ENCODE measurements at regions not wholly inside any gene's neighbourhood (a gene's known extent, or its start where the extent isn't known, plus 50 kb on each side); places are given as distances from the start of the nearest gene placed in this dataset.

- Histone ChIP-seq H4K20me1 (ENCODE audit: control insufficient read depth, insufficient read depth) (no peaks in the 10 kb centered on the region), H3K9me3 (replicated peaks; ENCODE audit: control insufficient read depth, insufficient read depth, low read length) (no peaks in the 10 kb centered on the region), H3K4me1 (ENCODE audit: control insufficient read depth, insufficient read depth, low read length) (no peaks in the 10 kb centered on the region), H3K4me3 (no peak overlapping the region), H3K36me3 (ENCODE audit: control insufficient read depth in 2 of 2, insufficient read depth in 2 of 2, low read length in 1 of 2) (no peaks in the 10 kb centered on the region), H3K79me2 (ENCODE audit: control insufficient read depth, insufficient read depth, low read length) (no peaks in the 10 kb centered on the region), H3K9ac (ENCODE audit: control insufficient read depth, insufficient read depth, low read length) (no peak overlapping the region), H3K27me3 (replicated peaks in 1 of 2; ENCODE audit: control insufficient read depth in 2 of 2, insufficient read depth in 2 of 2, low read length in 1 of 2) (no peaks in the 10 kb centered on the region; a peak in 1 of 4 replicates), H2AFZ (ENCODE audit: control insufficient read depth, low read depth, low read length) (no peak overlapping the region), H3K27ac (ENCODE audit: control insufficient read depth, insufficient read depth) (no peak overlapping the region), H3K4me2 (ENCODE audit: control insufficient read depth, insufficient read depth) (no peak overlapping the region)
- BruUV-seq (replicated peaks), result no TSS peak
- CTCF ChIA-PET, result no interaction called here
- POLR2A ChIA-PET, result no interaction called here
- intact Hi-C loops (cut with micrococcal nuclease; ENCODE audit: unreplicated experiment) (no loop called here), in situ Hi-C loops (cut with MboI) (no loop called here)
- 15% methylated on average over 8 of the region's 10 CpGs for WGBS (ENCODE audit: insufficient coverage, insufficient replicate concordance, low lambda C conversion rate, missing lambda C conversion rate)
- DNase-seq (ENCODE audit: low read depth, low spot score) (no peak), FAIRE-seq (no peak), ATAC-seq (no peak)
- SMC1A ChIA-PET (ENCODE audit: uncharacterized antibody, unreplicated experiment), result no interaction called here
- RAD21 ChIA-PET (ENCODE audit: unreplicated experiment), result no interaction called here
- TF ChIP-seq IRF5 (IDR thresholded peaks at IDR 0.05; ENCODE audit: borderline replicate concordance) (no peak), MAX (IDR thresholded peaks at IDR 0.05; ENCODE audit: low read depth, low read length) (no peak), IKZF1 (conservative IDR thresholded peaks at IDR 0.05) (no peak), SREBF2 (IDR thresholded peaks at IDR 0.05; ENCODE audit: low read length) (no peak), PBX3 (IDR thresholded peaks at IDR 0.05; ENCODE audit: insufficient replicate concordance, low read depth, low read length) (no peak), NFYB (IDR thresholded peaks at IDR 0.05; ENCODE audit: insufficient read depth, low read depth, low read length) (no peak), CBX5 (IDR thresholded peaks at IDR 0.05; ENCODE audit: low read depth) (no peak), ZNF207 (IDR thresholded peaks at IDR 0.05; ENCODE audit: borderline replicate concordance) (no peak), NR2C2 (IDR thresholded peaks at IDR 0.05; ENCODE audit: borderline replicate concordance, control insufficient read depth, insufficient read length, low read depth) (no peak), KAT2A (conservative IDR thresholded peaks at IDR 0.05; ENCODE audit: control insufficient read depth, low read depth, low read length) (no peak), E2F8 (IDR thresholded peaks at IDR 0.05; ENCODE audit: low read depth, partially characterized antibody) (no peak), RB1 (IDR thresholded peaks at IDR 0.05; ENCODE audit: borderline replicate concordance) (no peak), SPI1 (IDR thresholded peaks at IDR 0.05; ENCODE audit: borderline replicate concordance, insufficient read depth, low read depth, low read length) (no peak), SMC3 (IDR thresholded peaks at IDR 0.05; ENCODE audit: borderline replicate concordance, low read length) (no peak)
These were observed 146.8 kb downstream of the BARX1 start for GRCh38 chr9:93808115-93809029.
